ENCODE measurements at regions not wholly inside any gene's neighbourhood (a gene's known extent, or its start where the extent isn't known, plus 50 kb on each side); places are given as distances from the start of the nearest gene placed in this dataset.
"Not testable (repeated sequence)": the region's sequence is repeated elsewhere in the genome, so short reads cannot be mapped to it uniquely, and the experiment has no call there.

GRCh38 chr3:29022976-29023375, 257.9 kb upstream of the RBMS3 start:
- in situ Hi-C loops (cut with MboI; ENCODE audit: low pct_ligation_motif_present in 1 of 4, low pct_unique_long_range_greater_than_20kb in 1 of 4, low sequenced_read_pairs in 3 of 4): no loop called here
- WGBS, 2 donors (ENCODE audit: low coverage in 1 of 2): 33 to 59% methylated on average over 1 of the region's 1 CpG
- intact Hi-C loops (cut with DNase I; ENCODE audit: low total_unique reads): no loop called here
- Histone ChIP-seq H3K36me3 (no peaks in the 10 kb centered on the region), H3K4me3 (no peak overlapping the region), H3K9me3 (no peaks in the 10 kb centered on the region), H3K4me1 (no peaks in the 10 kb centered on the region), H3K27me3 (no peaks in the 10 kb centered on the region), H3K27ac (no peak overlapping the region)
- no peak for DNase-seq
- TF ChIP-seq POLR2A (IDR thresholded peaks at IDR 0.05): no peak

GRCh38 chr3:29026286-29026685, 254.6 kb upstream of the RBMS3 start:
- Histone ChIP-seq H3K4me1 (no peaks in the 10 kb centered on the region), H3K36me3 (no peaks in the 10 kb centered on the region), H3K27me3 (no peaks in the 10 kb centered on the region), H3K4me3 (no peak overlapping the region), H3K9me3 (no peaks in the 10 kb centered on the region), H3K27ac (no peak overlapping the region)
- DNase-seq: no peak
- intact Hi-C loops (cut with DNase I; ENCODE audit: low total_unique reads) (no loop called here), in situ Hi-C loops (cut with MboI; ENCODE audit: low pct_ligation_motif_present in 1 of 4, low pct_unique_long_range_greater_than_20kb in 1 of 4, low sequenced_read_pairs in 3 of 4) (no loop called here)
- 65 to 89% methylated on average over 2 of the region's 2 CpGs for WGBS, 2 donors (ENCODE audit: low coverage in 1 of 2)
- TF ChIP-seq CTCF (IDR thresholded peaks at IDR 0.05) (no peak), POLR2A (IDR thresholded peaks at IDR 0.05) (no peak), EP300 (IDR thresholded peaks at IDR 0.05; ENCODE audit: low read depth) (no peak), POLR2AphosphoS5 (IDR thresholded peaks at IDR 0.05) (no peak)

- intact Hi-C loops (cut with DNase I; ENCODE audit: low total_unique reads): no loop called here
- Histone ChIP-seq H3K9me3 (no peaks in the 10 kb centered on the region), H3K27me3 (no peaks in the 10 kb centered on the region), H3K4me1 (no peaks in the 10 kb centered on the region), H3K4me3 (no peak overlapping the region), H3K27ac (no peak overlapping the region), H3K36me3 (no peaks in the 10 kb centered on the region)
- no peak for DNase-seq
- in situ Hi-C loops (cut with MboI; ENCODE audit: low pct_ligation_motif_present in 1 of 4, low pct_unique_long_range_greater_than_20kb in 1 of 4, low sequenced_read_pairs in 3 of 4): no loop called here
- WGBS, 2 donors (ENCODE audit: low coverage in 1 of 2): 63 to 73% methylated on average over 3 of the region's 3 CpGs
- TF ChIP-seq EP300 (IDR thresholded peaks at IDR 0.05; ENCODE audit: low read depth): no peak
- no peak for TF ChIP-seq CTCF (IDR thresholded peaks at IDR 0.05)
- TF ChIP-seq POLR2A (IDR thresholded peaks at IDR 0.05): no peak
- no peak for TF ChIP-seq POLR2AphosphoS5 (IDR thresholded peaks at IDR 0.05)
Observed at GRCh38 chr3:29026959-29027358, 253.9 kb upstream of the RBMS3 start.

- intact Hi-C loops (cut with DNase I; ENCODE audit: low total_unique reads); H3K27ac ChIP-seq; in situ Hi-C loops (cut with MboI; ENCODE audit: low pct_ligation_motif_present in 1 of 4, low pct_unique_long_range_greater_than_20kb in 1 of 4, low sequenced_read_pairs in 3 of 4); H3K9me3 ChIP-seq; H3K4me1 ChIP-seq; H3K36me3 ChIP-seq; DNase-seq; H3K27me3 ChIP-seq; H3K4me3 ChIP-seq: not testable (repeated sequence)
- 68 to 80% methylated on average over 1 to 2 of the region's 2 CpGs for WGBS, 2 donors (ENCODE audit: low coverage in 1 of 2)
Observed at GRCh38 chr3:29031175-29031574, 249.7 kb upstream of the RBMS3 start.

GRCh38 chr3:29033511-29033910, 247.4 kb upstream of the RBMS3 start:
- WGBS, 2 donors (ENCODE audit: low coverage in 1 of 2): 84 to 89% methylated on average over 1 to 3 of the region's 3 CpGs
- in situ Hi-C loops (cut with MboI; ENCODE audit: low pct_ligation_motif_present in 1 of 4, low pct_unique_long_range_greater_than_20kb in 1 of 4, low sequenced_read_pairs in 3 of 4) (no loop called here), intact Hi-C loops (cut with DNase I; ENCODE audit: low total_unique reads) (no loop called here)
- Histone ChIP-seq H3K9me3 (no peaks in the 10 kb centered on the region), H3K4me3 (no peak overlapping the region), H3K4me1 (no peaks in the 10 kb centered on the region), H3K36me3 (peaks cover 0 to 4% (median 0%) of the 10 kb centered on the region in 4 donors), H3K27me3 (no peaks in the 10 kb centered on the region), H3K27ac (no peak overlapping the region)
- DNase-seq: no peak
- no peak for TF ChIP-seq CTCF (IDR thresholded peaks at IDR 0.05)
- no peak for TF ChIP-seq EP300 (IDR thresholded peaks at IDR 0.05; ENCODE audit: low read depth)
- no peak for TF ChIP-seq POLR2A (IDR thresholded peaks at IDR 0.05)
- no peak for TF ChIP-seq POLR2AphosphoS5 (IDR thresholded peaks at IDR 0.05)

All from transverse colon (tissue), 4 donors.